ENCODE measurements at regions not wholly inside any gene's neighbourhood (a gene's known extent, or its start where the extent isn't known, plus 50 kb on each side); places are given as distances from the start of the nearest gene placed in this dataset.

GRCh38 chr12:87157791-87158190 lies 871.4 kb downstream of the C12orf50 start:
- TF ChIP-seq, protein P1, sequence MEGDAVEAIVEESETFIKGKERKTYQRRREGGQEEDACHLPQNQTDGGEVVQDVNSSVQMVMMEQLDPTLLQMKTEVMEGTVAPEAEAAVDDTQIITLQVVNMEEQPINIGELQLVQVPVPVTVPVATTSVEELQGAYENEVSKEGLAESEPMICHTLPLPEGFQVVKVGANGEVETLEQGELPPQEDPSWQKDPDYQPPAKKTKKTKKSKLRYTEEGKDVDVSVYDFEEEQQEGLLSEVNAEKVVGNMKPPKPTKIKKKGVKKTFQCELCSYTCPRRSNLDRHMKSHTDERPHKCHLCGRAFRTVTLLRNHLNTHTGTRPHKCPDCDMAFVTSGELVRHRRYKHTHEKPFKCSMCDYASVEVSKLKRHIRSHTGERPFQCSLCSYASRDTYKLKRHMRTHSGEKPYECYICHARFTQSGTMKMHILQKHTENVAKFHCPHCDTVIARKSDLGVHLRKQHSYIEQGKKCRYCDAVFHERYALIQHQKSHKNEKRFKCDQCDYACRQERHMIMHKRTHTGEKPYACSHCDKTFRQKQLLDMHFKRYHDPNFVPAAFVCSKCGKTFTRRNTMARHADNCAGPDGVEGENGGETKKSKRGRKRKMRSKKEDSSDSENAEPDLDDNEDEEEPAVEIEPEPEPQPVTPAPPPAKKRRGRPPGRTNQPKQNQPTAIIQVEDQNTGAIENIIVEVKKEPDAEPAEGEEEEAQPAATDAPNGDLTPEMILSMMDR (IDR thresholded peaks at IDR 0.05; ENCODE audit: poor library complexity, severe bottlenecking) = no peak
- TF ChIP-seq POLR2AphosphoS5 (IDR thresholded peaks at IDR 0.05) (no peak), RAD21 (conservative IDR thresholded peaks at IDR 0.05) (no peak), EP300 (conservative IDR thresholded peaks at IDR 0.05; ENCODE audit: poor library complexity, severe bottlenecking) (no peak), SMC3 (conservative IDR thresholded peaks at IDR 0.05; ENCODE audit: poor library complexity) (no peak), TAF1 (IDR thresholded peaks at IDR 0.05; ENCODE audit: low read depth) (no peak)
- TF ChIP-seq, protein P2, sequence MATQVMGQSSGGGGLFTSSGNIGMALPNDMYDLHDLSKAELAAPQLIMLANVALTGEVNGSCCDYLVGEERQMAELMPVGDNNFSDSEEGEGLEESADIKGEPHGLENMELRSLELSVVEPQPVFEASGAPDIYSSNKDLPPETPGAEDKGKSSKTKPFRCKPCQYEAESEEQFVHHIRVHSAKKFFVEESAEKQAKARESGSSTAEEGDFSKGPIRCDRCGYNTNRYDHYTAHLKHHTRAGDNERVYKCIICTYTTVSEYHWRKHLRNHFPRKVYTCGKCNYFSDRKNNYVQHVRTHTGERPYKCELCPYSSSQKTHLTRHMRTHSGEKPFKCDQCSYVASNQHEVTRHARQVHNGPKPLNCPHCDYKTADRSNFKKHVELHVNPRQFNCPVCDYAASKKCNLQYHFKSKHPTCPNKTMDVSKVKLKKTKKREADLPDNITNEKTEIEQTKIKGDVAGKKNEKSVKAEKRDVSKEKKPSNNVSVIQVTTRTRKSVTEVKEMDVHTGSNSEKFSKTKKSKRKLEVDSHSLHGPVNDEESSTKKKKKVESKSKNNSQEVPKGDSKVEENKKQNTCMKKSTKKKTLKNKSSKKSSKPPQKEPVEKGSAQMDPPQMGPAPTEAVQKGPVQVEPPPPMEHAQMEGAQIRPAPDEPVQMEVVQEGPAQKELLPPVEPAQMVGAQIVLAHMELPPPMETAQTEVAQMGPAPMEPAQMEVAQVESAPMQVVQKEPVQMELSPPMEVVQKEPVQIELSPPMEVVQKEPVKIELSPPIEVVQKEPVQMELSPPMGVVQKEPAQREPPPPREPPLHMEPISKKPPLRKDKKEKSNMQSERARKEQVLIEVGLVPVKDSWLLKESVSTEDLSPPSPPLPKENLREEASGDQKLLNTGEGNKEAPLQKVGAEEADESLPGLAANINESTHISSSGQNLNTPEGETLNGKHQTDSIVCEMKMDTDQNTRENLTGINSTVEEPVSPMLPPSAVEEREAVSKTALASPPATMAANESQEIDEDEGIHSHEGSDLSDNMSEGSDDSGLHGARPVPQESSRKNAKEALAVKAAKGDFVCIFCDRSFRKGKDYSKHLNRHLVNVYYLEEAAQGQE (IDR thresholded peaks at IDR 0.05; ENCODE audit: borderline replicate concordance) = no peak

All from neural cell (in vitro differentiated cells).